GM23338 (cell line): ENCODE measurements at regions not wholly inside any gene's neighbourhood (a gene's known extent, or its start where the extent isn't known, plus 50 kb on each side); places are given as distances from the start of the nearest gene placed in this dataset.

ENCODE experiments used
- CREB1 ChIP-seq: fragments of 250-450 bp; sonication (Bioruptor Pico); IDR thresholded peaks from 2 replicates; pipeline ENCODE4 v1.5.0; 2020; ENCODE audit warnings: low read depth, mild to moderate bottlenecking, moderate library complexity
- EZH2 ChIP-seq: fragments of 200-600 bp; sonication (generic); IDR thresholded peaks from one replicate; pipeline ENCODE4 v1.8.0; 2017; ENCODE audit warnings: antibody characterized with exemption, mild to moderate bottlenecking, low read depth; ENCODE audit not compliant: unreplicated experiment
- EZH2phosphoT487 ChIP-seq: fragments of 200-600 bp; sonication (generic); IDR thresholded peaks from one replicate; pipeline ENCODE4 v1.8.1; 2018; ENCODE audit warnings: antibody characterized with exemption; ENCODE audit not compliant: unreplicated experiment
- JUNB ChIP-seq: IDR thresholded peaks from one replicate; pipeline ENCODE4 v1.6.1; 2016; ENCODE audit warnings: antibody characterized with exemption; ENCODE audit not compliant: unreplicated experiment
- NANOG ChIP-seq: IDR thresholded peaks from 2 replicates; pipeline ENCODE4 v1.6.1; 2016; ENCODE audit warnings: antibody characterized with exemption, borderline replicate concordance
- POLR2AphosphoS5 ChIP-seq: IDR thresholded peaks from 2 replicates; pipeline ENCODE4 v1.6.1; 2016; ENCODE audit warnings: antibody characterized with exemption, low read depth
- STAT1 ChIP-seq: IDR thresholded peaks from one replicate; pipeline ENCODE4 v1.6.1; 2016; ENCODE audit warnings: antibody characterized with exemption; ENCODE audit not compliant: unreplicated experiment
- ZNF114 ChIP-seq: fragments of 250-450 bp; sonication (Bioruptor Pico); IDR thresholded peaks from 2 replicates; pipeline ENCODE4 v1.5.0; 2020; ENCODE audit warnings: mild to moderate bottlenecking, moderate library complexity
- ZNF331 ChIP-seq: fragments of 250-450 bp; sonication (Bioruptor Pico); IDR thresholded peaks from 2 replicates; pipeline ENCODE4 v1.5.0; 2020; ENCODE audit warnings: low read depth, mild to moderate bottlenecking, moderate library complexity
- TF ChIP-seq, protein P1 (sequence below), 2 experiments: fragments of 200-600 bp in 1 of 2; sonication (generic) in 1 of 2; conservative IDR thresholded peaks; 2 replicates each; pipeline versions ENCODE4 v1.5.1 to v1.6.1; 2016 to 2017; ENCODE audit warnings: antibody characterized with exemption in 2 of 2, low read depth in 2 of 2, mild to moderate bottlenecking in 2 of 2, moderate library complexity in 1 of 2
- TF ChIP-seq, protein P2 (sequence below): IDR thresholded peaks from 2 replicates; pipeline ENCODE4 v1.6.1; 2016; ENCODE audit warnings: antibody characterized with exemption
- TF ChIP-seq, protein P3 (sequence below): IDR thresholded peaks from one replicate; pipeline ENCODE4 v1.6.1; 2018; ENCODE audit warnings: antibody characterized with exemption; ENCODE audit not compliant: unreplicated experiment
- TF ChIP-seq, protein P4 (sequence below): fragments of 250-450 bp; sonication (Bioruptor Pico); IDR thresholded peaks from 2 replicates; pipeline ENCODE4 v1.5.0; 2020; ENCODE audit warnings: mild to moderate bottlenecking, moderate library complexity

DNA sequence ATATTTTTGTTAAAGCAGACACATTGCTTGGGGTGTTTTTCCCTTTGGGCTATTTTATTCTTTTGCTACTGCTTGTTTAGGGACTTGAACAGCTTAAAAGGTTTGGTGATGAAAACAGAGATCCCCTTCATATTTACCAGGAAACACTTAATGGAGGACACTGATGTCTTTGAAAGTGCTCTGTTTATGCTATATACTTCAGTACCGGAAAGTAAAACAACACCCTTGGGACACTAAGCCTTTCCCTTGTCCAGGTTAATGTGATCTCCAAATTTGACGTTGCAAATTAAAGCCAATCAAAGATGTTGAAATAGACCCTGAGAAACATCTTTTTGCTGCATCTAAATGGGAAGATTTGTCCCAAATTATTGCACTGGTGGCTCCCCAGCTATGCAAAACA, 564.6 kb upstream of the PKDCC start:
- TF ChIP-seq NANOG (no peak), POLR2AphosphoS5 (no peak), JUNB (no peak), EZH2 (no peak), ZNF114 (CRISPR knock-in tag) (no peak), CREB1 (CRISPR knock-in tag) (no peak), EZH2phosphoT487 (no peak), ZNF331 (CRISPR knock-in tag) (no peak), STAT1 (no peak)
- TF ChIP-seq, protein P1, sequence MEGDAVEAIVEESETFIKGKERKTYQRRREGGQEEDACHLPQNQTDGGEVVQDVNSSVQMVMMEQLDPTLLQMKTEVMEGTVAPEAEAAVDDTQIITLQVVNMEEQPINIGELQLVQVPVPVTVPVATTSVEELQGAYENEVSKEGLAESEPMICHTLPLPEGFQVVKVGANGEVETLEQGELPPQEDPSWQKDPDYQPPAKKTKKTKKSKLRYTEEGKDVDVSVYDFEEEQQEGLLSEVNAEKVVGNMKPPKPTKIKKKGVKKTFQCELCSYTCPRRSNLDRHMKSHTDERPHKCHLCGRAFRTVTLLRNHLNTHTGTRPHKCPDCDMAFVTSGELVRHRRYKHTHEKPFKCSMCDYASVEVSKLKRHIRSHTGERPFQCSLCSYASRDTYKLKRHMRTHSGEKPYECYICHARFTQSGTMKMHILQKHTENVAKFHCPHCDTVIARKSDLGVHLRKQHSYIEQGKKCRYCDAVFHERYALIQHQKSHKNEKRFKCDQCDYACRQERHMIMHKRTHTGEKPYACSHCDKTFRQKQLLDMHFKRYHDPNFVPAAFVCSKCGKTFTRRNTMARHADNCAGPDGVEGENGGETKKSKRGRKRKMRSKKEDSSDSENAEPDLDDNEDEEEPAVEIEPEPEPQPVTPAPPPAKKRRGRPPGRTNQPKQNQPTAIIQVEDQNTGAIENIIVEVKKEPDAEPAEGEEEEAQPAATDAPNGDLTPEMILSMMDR (conservative IDR thresholded peaks at IDR 0.05; ENCODE audit: low read depth in 2 of 2) = no peak
- TF ChIP-seq, protein P2, sequence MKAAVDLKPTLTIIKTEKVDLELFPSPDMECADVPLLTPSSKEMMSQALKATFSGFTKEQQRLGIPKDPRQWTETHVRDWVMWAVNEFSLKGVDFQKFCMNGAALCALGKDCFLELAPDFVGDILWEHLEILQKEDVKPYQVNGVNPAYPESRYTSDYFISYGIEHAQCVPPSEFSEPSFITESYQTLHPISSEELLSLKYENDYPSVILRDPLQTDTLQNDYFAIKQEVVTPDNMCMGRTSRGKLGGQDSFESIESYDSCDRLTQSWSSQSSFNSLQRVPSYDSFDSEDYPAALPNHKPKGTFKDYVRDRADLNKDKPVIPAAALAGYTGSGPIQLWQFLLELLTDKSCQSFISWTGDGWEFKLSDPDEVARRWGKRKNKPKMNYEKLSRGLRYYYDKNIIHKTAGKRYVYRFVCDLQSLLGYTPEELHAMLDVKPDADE = no peak
- TF ChIP-seq, protein P3, sequence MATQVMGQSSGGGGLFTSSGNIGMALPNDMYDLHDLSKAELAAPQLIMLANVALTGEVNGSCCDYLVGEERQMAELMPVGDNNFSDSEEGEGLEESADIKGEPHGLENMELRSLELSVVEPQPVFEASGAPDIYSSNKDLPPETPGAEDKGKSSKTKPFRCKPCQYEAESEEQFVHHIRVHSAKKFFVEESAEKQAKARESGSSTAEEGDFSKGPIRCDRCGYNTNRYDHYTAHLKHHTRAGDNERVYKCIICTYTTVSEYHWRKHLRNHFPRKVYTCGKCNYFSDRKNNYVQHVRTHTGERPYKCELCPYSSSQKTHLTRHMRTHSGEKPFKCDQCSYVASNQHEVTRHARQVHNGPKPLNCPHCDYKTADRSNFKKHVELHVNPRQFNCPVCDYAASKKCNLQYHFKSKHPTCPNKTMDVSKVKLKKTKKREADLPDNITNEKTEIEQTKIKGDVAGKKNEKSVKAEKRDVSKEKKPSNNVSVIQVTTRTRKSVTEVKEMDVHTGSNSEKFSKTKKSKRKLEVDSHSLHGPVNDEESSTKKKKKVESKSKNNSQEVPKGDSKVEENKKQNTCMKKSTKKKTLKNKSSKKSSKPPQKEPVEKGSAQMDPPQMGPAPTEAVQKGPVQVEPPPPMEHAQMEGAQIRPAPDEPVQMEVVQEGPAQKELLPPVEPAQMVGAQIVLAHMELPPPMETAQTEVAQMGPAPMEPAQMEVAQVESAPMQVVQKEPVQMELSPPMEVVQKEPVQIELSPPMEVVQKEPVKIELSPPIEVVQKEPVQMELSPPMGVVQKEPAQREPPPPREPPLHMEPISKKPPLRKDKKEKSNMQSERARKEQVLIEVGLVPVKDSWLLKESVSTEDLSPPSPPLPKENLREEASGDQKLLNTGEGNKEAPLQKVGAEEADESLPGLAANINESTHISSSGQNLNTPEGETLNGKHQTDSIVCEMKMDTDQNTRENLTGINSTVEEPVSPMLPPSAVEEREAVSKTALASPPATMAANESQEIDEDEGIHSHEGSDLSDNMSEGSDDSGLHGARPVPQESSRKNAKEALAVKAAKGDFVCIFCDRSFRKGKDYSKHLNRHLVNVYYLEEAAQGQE = no peak
- TF ChIP-seq, protein P4, sequence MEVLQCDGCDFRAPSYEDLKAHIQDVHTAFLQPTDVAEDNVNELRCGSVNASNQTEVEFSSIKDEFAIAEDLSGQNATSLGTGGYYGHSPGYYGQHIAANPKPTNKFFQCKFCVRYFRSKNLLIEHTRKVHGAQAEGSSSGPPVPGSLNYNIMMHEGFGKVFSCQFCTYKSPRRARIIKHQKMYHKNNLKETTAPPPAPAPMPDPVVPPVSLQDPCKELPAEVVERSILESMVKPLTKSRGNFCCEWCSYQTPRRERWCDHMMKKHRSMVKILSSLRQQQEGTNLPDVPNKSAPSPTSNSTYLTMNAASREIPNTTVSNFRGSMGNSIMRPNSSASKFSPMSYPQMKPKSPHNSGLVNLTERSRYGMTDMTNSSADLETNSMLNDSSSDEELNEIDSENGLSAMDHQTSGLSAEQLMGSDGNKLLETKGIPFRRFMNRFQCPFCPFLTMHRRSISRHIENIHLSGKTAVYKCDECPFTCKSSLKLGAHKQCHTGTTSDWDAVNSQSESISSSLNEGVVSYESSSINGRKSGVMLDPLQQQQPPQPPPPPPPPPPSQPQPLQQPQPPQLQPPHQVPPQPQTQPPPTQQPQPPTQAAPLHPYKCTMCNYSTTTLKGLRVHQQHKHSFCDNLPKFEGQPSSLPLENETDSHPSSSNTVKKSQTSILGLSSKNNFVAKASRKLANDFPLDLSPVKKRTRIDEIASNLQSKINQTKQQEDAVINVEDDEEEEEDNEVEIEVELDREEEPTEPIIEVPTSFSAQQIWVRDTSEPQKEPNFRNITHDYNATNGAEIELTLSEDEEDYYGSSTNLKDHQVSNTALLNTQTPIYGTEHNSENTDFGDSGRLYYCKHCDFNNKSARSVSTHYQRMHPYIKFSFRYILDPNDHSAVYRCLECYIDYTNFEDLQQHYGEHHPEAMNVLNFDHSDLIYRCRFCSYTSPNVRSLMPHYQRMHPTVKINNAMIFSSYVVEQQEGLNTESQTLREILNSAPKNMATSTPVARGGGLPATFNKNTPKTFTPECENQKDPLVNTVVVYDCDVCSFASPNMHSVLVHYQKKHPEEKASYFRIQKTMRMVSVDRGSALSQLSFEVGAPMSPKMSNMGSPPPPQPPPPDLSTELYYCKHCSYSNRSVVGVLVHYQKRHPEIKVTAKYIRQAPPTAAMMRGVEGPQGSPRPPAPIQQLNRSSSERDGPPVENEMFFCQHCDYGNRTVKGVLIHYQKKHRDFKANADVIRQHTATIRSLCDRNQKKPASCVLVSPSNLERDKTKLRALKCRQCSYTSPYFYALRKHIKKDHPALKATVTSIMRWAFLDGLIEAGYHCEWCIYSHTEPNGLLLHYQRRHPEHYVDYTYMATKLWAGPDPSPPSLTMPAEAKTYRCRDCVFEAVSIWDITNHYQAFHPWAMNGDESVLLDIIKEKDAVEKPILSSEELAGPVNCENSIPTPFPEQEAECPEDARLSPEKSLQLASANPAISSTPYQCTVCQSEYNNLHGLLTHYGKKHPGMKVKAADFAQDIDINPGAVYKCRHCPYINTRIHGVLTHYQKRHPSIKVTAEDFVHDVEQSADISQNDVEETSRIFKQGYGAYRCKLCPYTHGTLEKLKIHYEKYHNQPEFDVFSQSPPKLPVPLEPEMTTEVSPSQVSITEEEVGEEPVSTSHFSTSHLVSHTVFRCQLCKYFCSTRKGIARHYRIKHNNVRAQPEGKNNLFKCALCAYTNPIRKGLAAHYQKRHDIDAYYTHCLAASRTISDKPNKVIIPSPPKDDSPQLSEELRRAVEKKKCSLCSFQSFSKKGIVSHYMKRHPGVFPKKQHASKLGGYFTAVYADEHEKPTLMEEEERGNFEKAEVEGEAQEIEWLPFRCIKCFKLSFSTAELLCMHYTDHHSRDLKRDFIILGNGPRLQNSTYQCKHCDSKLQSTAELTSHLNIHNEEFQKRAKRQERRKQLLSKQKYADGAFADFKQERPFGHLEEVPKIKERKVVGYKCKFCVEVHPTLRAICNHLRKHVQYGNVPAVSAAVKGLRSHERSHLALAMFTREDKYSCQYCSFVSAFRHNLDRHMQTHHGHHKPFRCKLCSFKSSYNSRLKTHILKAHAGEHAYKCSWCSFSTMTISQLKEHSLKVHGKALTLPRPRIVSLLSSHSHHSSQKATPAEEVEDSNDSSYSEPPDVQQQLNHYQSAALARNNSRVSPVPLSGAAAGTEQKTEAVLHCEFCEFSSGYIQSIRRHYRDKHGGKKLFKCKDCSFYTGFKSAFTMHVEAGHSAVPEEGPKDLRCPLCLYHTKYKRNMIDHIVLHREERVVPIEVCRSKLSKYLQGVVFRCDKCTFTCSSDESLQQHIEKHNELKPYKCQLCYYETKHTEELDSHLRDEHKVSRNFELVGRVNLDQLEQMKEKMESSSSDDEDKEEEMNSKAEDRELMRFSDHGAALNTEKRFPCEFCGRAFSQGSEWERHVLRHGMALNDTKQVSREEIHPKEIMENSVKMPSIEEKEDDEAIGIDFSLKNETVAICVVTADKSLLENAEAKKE (CRISPR knock-in tag) = no peak
